DOHH2 (cell line): ENCODE measurements at regions not wholly inside any gene's neighbourhood (a gene's known extent, or its start where the extent isn't known, plus 50 kb on each side); places are given as distances from the start of the nearest gene placed in this dataset.

Source experiments
- H3F3A ChIP-seq: fragments of 200-600 bp; sonication (generic), shearing (Covaris generic); 2 replicates; pipeline ENCODE4 v1.6.0; 2016; ENCODE audit warnings: antibody characterized with exemption, mild to moderate bottlenecking; ENCODE audit not compliant: control insufficient read depth, insufficient read depth
- H3K27ac ChIP-seq: fragments of 200-600 bp; sonication (generic); 2 replicates; pipeline ENCODE4 v1.5.1; 2014; ENCODE audit warnings: low read depth, mild to moderate bottlenecking, low read length, moderate library complexity
- H3K27me3 ChIP-seq: fragments of 200-600 bp; sonication (generic); 2 replicates; pipeline ENCODE4 v1.6.1; 2014; ENCODE audit warnings: mild to moderate bottlenecking, low read length, mixed read lengths; ENCODE audit not compliant: control insufficient read depth
- H3K36me3 ChIP-seq: fragments of 200-600 bp; sonication (generic); 2 replicates; pipeline ENCODE4 v1.6.1; 2014; ENCODE audit warnings: mild to moderate bottlenecking, low read length, moderate library complexity, mixed read lengths; ENCODE audit not compliant: control insufficient read depth
- H3K4me1 ChIP-seq: fragments of 200-600 bp; sonication (generic); 2 replicates; pipeline ENCODE4 v1.6.1; 2014; ENCODE audit warnings: mild to moderate bottlenecking, low read length, mixed read lengths; ENCODE audit not compliant: control insufficient read depth
- H3K4me2 ChIP-seq: fragments of 200-600 bp; sonication (generic); 2 replicates; pipeline ENCODE4 v1.6.0; 2014; ENCODE audit warnings: mild to moderate bottlenecking, low read length, moderate library complexity
- H3K4me3 ChIP-seq: fragments of 200-600 bp; sonication (generic); 2 replicates; pipeline ENCODE4 v1.5.1; 2014; ENCODE audit warnings: mild to moderate bottlenecking, low read length, mixed read lengths
- H3K79me2 ChIP-seq: fragments of 200-600 bp; sonication (generic); 2 replicates; pipeline ENCODE4 v1.6.1; 2014; ENCODE audit warnings: mild to moderate bottlenecking, low read length, mixed read lengths; ENCODE audit not compliant: control insufficient read depth
- H3K9me2 ChIP-seq: fragments of 200-600 bp; sonication (generic); replicated peaks from 2 replicates; pipeline ENCODE4 v1.6.1; 2014; ENCODE audit warnings: mild to moderate bottlenecking, low read length, mixed read lengths; ENCODE audit not compliant: control insufficient read depth
- H3K9me3 ChIP-seq: fragments of 200-600 bp; sonication (generic); 2 replicates; pipeline ENCODE4 v1.6.1; 2014; ENCODE audit warnings: antibody characterized with exemption, low read length, mixed read lengths; ENCODE audit not compliant: control insufficient read depth, insufficient read depth
- H4K20me1 ChIP-seq: fragments of 200-600 bp; sonication (generic); 2 replicates; pipeline ENCODE4 v1.6.0; 2014; ENCODE audit warnings: low read depth, mild to moderate bottlenecking, antibody characterized with exemption, low read length, moderate library complexity; ENCODE audit not compliant: control insufficient read depth, insufficient read depth
- CTCF ChIP-seq: fragments of 200-600 bp; sonication (generic); IDR thresholded peaks from one replicate; pipeline ENCODE4 v1.5.1; 2014; ENCODE audit warnings: antibody characterized with exemption, mild to moderate bottlenecking, low read depth, low read length; ENCODE audit not compliant: poor library complexity, severe bottlenecking
- EZH2phosphoT487 ChIP-seq: fragments of 200-600 bp; sonication (generic); IDR thresholded peaks from 2 replicates; pipeline ENCODE4 v1.6.1; 2017; ENCODE audit warnings: borderline replicate concordance, mild to moderate bottlenecking, antibody characterized with exemption, low read length, moderate library complexity, mixed read lengths

GRCh38 chr17:71553381-71553780 is 567.4 kb upstream of the SOX9 start:
- H4K20me1 ChIP-seq, result no peaks in the 10 kb centered on the region
- H3K9me3 ChIP-seq, result no peaks in the 10 kb centered on the region
- H3K27ac ChIP-seq, result no peak overlapping the region
- H3K36me3 ChIP-seq, result no peaks in the 10 kb centered on the region
- no peak overlapping the region for H3K4me3 ChIP-seq
- no peaks in the 10 kb centered on the region for H3K79me2 ChIP-seq
- no peaks in the 10 kb centered on the region for H3K9me2 ChIP-seq
- no peaks in the 10 kb centered on the region for H3K4me1 ChIP-seq
- H3K27me3 ChIP-seq, result no peaks in the 10 kb centered on the region
- no peak overlapping the region for H3K4me2 ChIP-seq
- H3F3A ChIP-seq, result no peaks in the 10 kb centered on the region
- TF ChIP-seq EZH2phosphoT487, result no peak
- TF ChIP-seq CTCF, result no peak

GRCh38 chr17:71558901-71559300 is 561.9 kb upstream of the SOX9 start:
- Histone ChIP-seq H3K4me2 (no peak overlapping the region), H3K9me3 (no peaks in the 10 kb centered on the region), H3K36me3 (no peaks in the 10 kb centered on the region), H3K79me2 (no peaks in the 10 kb centered on the region), H3K4me3 (no peak overlapping the region), H3K4me1 (no peaks in the 10 kb centered on the region), H3K27me3 (no peaks in the 10 kb centered on the region), H3K9me2 (no peaks in the 10 kb centered on the region), H4K20me1 (no peaks in the 10 kb centered on the region), H3K27ac (no peak overlapping the region), H3F3A (no peaks in the 10 kb centered on the region)
- no peak for TF ChIP-seq EZH2phosphoT487
- no peak for TF ChIP-seq CTCF

GRCh38 chr17:71572343-71572742 is 548.5 kb upstream of the SOX9 start:
- Histone ChIP-seq H3F3A (no peaks in the 10 kb centered on the region), H3K27ac (no peak overlapping the region), H3K9me2 (no peaks in the 10 kb centered on the region), H3K79me2 (no peaks in the 10 kb centered on the region), H3K27me3 (no peaks in the 10 kb centered on the region), H4K20me1 (no peaks in the 10 kb centered on the region), H3K4me2 (no peak overlapping the region), H3K9me3 (no peaks in the 10 kb centered on the region), H3K4me1 (no peaks in the 10 kb centered on the region), H3K4me3 (no peak overlapping the region), H3K36me3 (no peaks in the 10 kb centered on the region)
- TF ChIP-seq CTCF, result no peak
- no peak for TF ChIP-seq EZH2phosphoT487

- Histone ChIP-seq H3K27me3 (no peaks in the 10 kb centered on the region), H3K9me2 (no peaks in the 10 kb centered on the region), H4K20me1 (no peaks in the 10 kb centered on the region), H3K9me3 (no peaks in the 10 kb centered on the region), H3K4me2 (no peak overlapping the region), H3F3A (no peaks in the 10 kb centered on the region), H3K4me1 (no peaks in the 10 kb centered on the region), H3K36me3 (no peaks in the 10 kb centered on the region), H3K4me3 (no peak overlapping the region), H3K27ac (no peak overlapping the region), H3K79me2 (no peaks in the 10 kb centered on the region)
- TF ChIP-seq CTCF, result no peak
- no peak for TF ChIP-seq EZH2phosphoT487
Measured at GRCh38 chr17:71578446-71578845, 542.4 kb upstream of the SOX9 start.
